Right hindlimb (tissue), 1 donor: ENCODE measurements at regions not wholly inside any gene's neighbourhood (a gene's known extent, or its start where the extent isn't known, plus 50 kb on each side); places are given as distances from the start of the nearest gene placed in this dataset.
"Not testable (repeated sequence)": the region's sequence is repeated elsewhere in the genome, so short reads cannot be mapped to it uniquely, and the experiment has no call there.

ENCODE experiments used
- DNase-seq: peaks from one replicate; pipeline ENCODE4 v3.0.0-alpha.2; 2018

GRCh38 chr5:98521821-98522220 lies 251.6 kb upstream of the RGMB start:
- no peak for DNase-seq

DNA sequence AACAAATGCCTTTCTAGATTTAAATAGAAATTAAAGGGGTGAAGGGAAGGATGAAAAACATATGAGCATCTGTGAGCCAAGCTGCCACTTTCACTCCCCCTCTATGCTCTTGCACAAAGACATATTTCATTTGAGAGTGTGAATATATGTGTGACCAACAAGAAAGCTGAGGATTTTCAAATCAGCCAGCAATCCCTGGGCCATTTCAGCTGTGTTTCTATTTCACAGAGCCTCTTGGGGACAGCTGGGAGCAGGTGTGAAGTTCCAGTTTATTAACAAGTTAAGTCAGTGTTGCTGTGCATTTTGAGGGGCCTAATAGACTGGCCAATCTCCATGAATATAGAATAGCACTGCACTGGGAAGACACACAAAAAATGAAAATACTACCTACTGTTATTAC lies 248.7 kb upstream of the RGMB start:
- peak; percentile 66 for DNase-seq

- no peak for DNase-seq
Measured at GRCh38 chr5:98527846-98528245, 245.6 kb upstream of the RGMB start.

- no peak for DNase-seq
Measured at GRCh38 chr5:98529321-98529720, 244.1 kb upstream of the RGMB start.

DNA sequence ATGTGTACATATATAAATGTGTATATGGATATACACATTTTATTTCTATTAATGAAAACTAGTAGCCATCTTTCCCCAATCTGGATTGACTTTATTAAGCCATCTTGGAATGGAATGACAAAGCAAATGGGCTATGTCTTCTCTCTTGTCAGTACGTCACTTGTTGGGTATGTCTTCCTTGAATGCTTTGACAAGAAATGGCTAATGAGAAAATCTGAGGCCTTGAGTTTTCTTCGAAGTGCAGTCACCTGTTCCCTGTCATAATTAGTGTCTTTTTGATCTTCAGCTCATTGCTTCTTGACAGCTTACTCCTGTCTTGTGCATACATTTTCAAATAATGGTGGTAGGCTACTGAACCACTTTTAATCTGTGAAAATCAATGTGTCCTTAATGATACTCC lies 243.2 kb upstream of the RGMB start:
- no peak for DNase-seq

DNA sequence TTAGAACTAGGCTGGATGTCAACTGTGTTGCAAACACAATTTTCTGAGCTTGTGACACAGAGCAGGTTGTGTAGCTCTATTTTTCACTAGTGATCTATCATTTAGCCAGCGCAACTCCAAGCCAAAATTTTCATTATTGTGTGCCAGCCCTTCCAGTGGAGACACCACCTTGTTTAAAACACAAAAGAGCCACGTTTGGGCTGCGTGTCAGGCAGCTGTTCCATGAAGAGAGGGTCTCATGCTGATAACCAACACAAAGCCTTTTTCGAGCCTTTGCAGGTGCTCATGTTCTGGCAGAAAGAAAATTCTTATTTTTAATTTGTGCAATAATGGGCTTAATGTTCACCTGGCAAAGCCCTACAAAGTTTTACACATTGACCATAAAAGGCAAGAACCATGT lies 237.6 kb upstream of the RGMB start:
- no peak for DNase-seq

DNA sequence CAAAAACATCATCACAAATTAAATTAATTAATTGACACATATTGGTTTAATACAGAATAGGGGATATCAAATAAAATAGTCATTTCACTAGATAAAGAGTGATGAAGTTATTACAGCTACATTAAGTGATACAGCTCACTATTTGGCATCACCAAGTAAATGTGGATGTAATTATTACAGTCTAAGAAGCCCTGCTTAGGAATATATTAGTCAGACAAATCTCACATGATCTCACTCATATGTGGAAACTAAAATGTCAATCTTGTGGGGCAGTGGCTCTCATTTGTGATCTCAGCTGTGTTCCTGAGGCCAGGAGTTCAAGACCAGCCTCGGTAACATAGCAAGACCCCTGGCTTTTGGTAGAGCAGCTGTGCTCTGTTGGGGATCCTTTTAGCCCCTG lies 233.4 kb upstream of the RGMB start:
- no peak for DNase-seq

GRCh38 chr5:98541641-98542040 lies 231.8 kb upstream of the RGMB start:
- no peak for DNase-seq

- no peak for DNase-seq
Measured at GRCh38 chr5:98543490-98543889, 230.0 kb upstream of the RGMB start.

DNA sequence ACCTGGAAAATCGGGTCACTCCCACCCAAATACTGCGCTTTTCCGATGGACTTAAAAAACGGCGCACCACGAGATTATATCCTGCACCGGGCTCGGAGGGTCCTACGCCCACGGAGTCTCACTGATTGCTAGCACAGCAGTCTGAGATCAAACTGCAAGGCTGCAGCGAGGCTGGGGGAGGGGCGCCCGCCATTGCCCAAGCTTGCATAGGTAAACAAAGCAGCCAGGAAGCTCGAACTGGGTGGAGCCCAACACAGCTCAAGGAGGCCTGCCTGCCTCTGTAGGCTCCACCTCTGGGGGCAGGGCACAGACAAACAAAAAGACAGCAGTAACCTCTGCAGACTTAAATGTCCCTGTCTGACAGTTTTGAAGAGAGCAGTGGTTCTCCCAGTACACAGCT lies 226.5 kb upstream of the RGMB start:
- not testable (repeated sequence) for DNase-seq

DNA sequence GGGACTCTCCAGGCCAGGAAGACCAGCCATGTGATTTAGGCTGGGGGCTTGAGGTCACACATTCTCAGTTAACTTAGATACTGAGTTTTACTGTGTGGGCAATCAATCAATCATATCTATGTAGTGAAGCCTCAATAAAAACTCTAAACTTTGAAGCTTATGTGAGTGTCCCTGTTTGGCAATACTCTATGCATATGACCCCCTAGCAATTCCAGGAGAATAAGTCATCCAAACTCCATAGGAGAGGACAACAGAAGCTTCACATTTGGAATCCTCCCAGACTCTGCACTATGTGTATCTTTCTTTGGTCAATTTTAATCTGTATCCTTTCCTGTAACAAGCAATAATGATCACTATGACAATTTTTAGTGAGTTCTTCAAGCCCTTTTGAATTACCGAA lies 216.8 kb upstream of the RGMB start:
- no peak for DNase-seq

GRCh38 chr5:98557916-98558315 lies 215.5 kb upstream of the RGMB start:
- DNase-seq, result no peak

DNA sequence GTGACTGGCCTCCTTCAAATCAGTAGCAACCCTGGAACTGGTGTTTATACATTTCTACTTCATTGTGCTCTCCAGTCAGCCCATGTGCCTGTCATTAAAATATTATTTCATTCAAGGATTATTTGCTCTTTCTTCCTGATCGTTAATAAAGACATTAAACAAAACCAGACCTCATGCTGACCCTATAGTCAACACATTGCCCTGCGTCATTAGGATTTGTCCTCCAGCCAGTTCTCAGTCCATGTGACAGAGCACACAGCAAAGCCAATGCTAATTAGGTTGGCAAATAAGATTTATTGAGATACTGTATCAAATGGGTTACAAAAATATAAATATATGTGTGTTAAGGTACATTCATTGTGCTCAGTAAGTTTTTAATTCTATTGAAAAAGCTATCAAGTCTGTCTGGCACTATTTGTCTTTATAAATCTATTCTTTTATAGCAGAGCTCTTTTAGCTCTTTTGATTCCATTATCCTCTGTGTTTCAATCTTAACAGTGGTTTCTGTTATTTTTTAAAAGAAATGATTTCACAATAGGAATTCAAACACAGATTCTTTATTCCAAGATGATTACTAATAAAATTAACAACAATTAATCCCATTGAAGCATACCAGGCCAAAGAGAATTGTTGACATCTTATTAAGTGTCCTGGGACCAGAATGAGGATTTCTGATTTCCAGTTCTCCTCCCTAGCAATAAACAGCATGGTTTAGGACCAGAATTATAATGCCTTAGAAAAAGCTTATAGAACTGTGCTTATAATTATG lies 209.4 kb upstream of the RGMB start:
- DNase-seq, result no peak

- no peak for DNase-seq
Measured at GRCh38 chr5:98564836-98565235, 208.6 kb upstream of the RGMB start.

DNA sequence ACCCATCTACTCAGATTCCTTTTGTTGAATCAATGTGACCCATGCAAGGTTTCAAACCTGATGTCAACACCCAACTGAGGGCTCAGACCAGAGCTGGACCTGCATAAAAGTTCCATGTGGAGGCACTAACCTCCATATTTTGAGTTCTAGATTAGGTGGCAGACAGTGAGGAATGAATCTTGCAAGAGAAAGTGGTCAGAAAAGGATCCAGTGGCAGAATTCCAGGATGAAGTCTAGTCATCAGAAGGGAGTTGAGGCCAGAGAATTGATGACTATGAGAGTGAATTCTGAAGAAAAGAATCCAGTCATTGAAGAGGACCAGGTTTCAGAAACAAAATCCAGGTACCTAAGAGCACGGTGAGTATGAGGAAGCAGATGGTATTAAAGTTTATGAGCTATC lies 205.1 kb upstream of the RGMB start:
- DNase-seq, result no peak

GRCh38 chr5:98569288-98569687 lies 204.2 kb upstream of the RGMB start:
- no peak for DNase-seq

DNA sequence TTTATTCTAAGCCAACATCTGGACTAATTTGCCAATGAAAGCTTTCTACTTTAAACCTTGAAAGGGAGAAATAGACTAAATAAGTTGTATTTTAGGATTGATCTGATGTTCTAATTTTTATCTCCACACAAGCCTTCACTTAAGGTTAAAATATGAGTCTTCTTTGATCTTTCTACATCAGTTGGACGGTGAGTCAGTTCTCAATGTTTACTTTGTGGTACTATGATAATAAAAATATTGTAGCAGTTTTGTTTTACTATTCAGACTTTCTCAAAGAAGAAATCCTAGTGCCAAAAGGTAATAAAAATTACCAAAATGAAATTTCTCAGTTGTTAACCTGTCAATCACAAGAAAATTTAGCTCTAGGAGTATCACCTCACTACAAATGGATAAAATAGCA lies 203.5 kb upstream of the RGMB start:
- no peak for DNase-seq

DNA sequence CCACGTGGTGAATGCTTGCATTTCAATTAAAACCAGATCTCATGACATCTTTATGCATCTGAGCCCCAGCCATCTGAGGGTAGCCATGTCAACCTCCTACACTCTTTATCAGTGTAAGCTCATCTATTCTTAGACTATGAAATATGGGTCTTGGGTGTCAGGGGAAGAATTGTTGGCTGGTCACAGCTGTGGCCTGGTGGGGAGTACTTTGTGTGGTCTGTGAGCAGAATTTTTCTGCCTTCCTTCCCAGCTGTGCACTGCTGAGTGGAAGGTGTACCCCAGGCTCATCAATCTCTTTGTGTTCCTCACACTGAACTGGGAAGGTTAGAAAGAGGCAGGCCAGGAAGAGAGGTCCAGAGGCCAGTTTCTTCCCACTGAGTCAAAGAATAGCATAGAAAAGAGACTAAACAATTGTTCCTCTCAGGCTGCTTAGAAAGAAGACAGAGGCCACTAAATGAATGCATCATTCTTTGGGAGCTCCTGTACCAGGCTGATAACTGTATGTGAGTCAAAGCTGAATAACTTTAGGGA lies 202.7 kb upstream of the RGMB start:
- peak; percentile 29 for DNase-seq

DNA sequence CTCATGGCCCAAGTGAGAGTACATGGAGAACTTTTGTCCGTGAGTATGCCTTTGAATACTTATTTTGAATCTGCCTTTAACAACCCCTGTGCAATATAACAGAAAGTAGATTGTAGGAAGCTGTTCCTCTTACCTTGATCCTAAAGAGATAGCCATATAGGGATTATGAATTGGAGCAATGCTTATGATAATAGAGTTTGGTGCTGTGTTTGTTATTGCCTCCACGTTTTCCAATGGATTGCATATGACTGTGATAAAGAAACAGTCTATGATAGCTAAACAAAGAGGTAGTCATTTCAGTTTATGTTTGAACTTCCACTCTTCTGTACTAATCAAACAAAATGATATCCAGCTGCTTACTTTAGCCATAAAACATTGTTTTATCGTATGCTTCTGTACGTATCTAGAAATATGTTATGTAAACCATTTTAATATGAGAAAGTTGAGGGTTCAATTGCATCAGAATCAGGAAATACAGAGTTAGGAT lies 199.6 kb upstream of the RGMB start:
- DNase-seq, result no peak

DNA sequence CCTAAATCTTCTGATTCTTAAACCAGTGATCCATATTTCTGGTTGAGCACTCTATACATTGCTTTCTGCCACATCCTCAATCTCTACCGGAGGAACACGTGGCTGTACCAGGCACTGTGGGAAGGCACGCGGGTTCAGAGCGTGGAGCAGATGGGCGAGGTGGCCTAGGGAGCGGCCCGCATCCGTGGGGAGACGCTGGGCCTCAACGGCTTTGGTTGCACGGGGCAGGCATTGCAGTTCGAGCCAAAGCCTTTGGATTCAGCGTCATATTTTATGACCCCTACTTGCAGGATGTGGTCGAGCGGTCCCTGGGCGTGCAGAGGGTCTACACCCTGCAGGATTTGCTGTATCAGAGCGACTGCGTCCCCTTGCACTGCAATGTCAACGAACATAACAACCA lies 197.2 kb upstream of the RGMB start:
- no peak for DNase-seq

DNA sequence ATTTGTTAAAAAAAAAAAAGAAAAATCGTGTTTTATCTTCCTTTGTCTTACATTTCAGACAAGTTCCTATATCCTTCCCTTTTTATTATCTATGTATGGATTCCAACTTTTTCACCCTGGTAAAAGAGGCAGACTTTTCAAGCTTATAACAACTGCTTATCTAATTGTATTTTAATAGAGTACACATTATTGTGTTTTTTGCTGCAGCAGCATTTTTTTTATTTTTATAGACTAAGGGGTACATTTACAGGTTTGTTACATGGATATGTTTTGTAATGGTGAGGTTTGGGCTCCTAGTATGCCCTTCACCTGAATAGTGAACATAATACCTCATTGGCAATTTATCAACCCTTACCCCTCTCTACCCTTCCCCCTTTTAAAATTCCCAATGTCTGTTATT lies 195.0 kb upstream of the RGMB start:
- no peak for DNase-seq

DNA sequence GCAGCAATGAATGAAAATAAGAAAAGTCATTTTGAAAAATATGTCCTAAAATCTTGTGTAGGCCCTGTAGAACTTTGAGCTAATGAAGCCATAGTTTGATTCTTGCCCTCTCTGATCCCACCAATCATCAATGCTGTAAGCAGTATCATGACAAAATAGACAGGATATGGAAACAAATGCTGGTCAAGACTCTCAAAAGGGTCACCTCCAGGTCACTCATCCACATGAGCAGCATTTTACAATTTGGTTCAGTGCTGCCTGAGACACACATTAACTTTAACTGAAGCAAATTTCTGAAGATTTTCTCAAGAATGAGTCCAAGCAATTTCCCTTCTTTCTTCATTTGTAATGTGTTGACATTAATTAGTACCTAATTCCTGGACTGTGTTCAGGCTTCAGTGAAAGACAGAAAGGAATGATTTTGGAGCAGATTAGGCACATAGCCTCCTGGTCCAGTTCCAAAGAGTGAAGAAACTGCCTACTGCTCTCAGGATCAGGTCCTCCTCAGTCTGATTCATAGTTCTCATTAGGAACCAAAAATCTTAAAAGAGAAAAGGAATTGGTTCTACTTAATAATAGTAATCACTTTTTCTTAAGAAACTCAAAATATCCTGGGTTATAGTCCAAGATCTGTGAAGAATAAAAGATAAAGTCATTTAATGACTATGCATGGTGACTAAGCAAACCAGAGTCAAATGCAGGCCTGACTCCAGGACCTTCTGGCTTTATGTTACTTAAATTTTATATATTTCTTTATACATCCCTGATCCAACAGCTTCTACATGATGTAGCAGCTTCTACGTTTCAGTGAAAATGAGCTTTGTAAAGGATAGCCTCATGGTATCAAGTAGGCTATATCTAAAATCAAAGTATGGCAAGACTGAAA lies 192.1 kb upstream of the RGMB start:
- DNase-seq, result no peak

DNA sequence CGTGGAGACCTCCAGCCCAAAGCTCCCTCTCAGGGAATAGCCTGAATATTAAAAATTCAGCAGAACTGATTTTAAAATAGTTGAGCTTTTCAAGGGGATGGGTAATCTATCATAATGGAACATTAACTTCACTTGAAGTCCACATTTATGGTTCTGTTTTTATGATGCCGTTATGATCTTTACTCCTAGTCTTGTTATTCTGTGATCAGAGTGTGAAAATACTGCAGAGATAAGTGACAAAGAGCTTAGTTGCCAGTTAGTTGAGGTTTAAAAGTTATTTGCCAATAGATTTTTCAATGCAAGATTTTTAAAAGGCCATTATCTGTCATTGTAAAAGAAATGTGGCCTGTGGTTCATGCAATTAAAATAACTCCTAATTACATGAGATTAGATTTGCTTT lies 189.9 kb upstream of the RGMB start:
- DNase-seq, result no peak
